Erythroblast (primary cell): ENCODE measurements at regions not wholly inside any gene's neighbourhood (a gene's known extent, or its start where the extent isn't known, plus 50 kb on each side); places are given as distances from the start of the nearest gene placed in this dataset.

Source experiments
- DNase-seq, 2 experiments: peaks; one replicate each; lab custom pipeline; 2025; lab: John Stamatoyannopoulos, UW
- GATA1 ChIP-seq: IDR thresholded peaks from 2 replicates; pipeline ENCODE4 v1.6.1; 2011; ENCODE audit warnings: low read depth, mild to moderate bottlenecking, control low read depth, low read length, moderate library complexity
- POLR2A ChIP-seq: IDR thresholded peaks from 2 replicates; pipeline ENCODE4 v1.6.1; 2011; ENCODE audit warnings: mild to moderate bottlenecking, low read length

DNA sequence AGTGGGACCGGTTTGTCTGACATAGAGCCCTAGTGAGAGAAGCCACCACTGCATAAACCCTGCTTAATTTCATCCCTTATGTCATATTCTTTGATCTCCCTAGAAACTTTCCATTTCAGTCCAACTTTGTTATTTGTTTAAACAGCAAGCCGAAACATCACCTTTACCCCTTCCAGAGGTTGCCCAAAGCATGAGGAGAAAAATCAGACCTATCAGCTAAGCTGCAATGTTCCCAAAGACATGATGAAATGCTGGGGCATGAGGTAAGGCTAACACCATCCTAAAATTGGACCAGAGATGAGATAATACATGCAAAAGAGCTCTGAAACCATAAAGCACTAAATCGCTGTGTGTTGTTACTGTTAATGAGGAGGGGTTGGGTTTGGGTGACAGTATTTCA, 447.9 kb upstream of the ACVR2A start:
- no peak for TF ChIP-seq POLR2A
- TF ChIP-seq GATA1, result no peak
- no peak for DNase-seq

DNA sequence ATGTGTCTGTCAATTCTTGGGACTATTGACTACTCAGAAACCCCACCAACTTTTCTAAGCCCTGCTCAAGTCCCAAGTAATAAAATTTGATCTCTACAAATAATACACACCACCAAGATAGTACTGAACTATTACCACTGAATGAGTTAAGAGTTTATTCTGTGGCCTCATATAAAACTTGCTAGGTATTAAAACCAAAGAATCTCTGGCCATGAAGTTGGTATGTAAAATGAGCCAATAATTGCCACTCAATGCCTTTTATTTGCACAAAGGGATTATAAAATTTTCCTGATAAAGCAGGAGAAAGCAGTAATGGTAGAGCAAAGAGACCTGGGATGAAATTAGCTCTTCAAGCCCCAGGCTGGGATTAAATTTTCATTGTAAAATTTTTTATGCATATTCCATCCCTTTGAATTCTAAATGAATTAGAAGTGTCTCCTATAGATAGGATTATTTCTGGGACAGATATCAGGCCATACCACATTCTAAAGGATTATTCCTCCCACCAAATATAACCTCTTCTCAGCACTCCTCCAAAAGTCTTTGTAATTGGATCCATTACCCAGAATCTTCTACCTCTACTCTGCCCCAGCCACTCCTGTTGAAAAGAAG, 450.5 kb upstream of the ACVR2A start:
- no peak for TF ChIP-seq GATA1
- TF ChIP-seq POLR2A, result no peak
- no peak for DNase-seq

DNA sequence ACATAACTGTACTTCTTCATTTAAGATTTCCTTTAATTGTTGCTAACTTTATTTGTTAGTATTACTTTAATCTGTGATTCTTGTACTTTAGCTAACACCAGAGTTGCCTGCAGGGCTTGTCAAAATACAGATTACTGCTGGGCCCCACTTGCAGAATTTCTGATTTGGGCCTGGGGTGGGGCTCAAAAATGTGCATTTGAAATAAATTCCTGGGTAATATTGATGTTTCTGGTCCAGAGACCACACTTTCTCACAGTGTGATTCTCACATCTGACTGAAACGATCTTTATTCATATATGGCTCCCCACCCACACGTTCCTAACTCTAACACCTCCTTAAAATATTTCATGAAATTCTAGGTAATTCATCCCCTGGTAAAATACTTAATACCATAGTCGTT, 452.6 kb upstream of the ACVR2A start:
- no peak for DNase-seq
- TF ChIP-seq POLR2A (no peak), GATA1 (no peak)

DNA sequence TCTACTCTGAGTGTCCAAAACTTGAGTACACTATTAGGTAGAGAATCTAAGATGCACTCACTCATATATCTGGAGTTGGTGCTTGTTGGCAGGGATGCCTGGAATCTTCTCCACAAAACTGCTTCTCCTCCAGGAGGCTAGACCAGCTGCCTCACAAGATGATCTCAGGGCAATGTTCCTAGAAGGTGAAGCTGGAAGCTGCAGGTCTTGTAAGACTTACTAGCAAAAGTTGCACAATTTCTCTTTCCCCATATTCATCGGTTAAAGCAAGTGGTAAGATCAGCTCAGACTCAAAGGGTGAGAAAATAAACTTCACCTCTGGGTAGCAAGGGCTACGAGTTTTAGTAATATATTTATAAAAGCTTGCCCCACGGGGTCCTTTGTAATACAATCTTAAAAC, 454.4 kb upstream of the ACVR2A start:
- DNase-seq, result no peak
- no peak for TF ChIP-seq GATA1
- no peak for TF ChIP-seq POLR2A

DNA sequence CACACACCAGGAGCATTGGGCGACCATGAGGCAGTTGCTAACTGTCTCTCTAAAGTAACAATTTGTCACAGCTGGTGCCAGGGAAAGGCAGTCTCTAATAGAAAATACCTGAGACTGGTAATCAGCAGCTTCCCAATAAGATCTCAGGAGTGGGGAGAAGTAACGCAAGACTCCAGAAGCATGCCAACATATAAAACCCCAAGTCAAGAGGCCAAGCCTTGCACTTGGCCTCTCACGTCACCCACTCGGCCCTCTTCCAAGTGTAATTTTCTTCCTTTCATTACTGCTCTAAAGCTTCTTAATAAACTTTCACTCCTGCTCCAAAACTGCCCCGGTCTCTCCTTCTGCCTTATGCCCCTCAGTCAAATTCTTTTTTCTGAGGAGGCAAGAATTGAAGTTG, 455.6 kb upstream of the ACVR2A start:
- TF ChIP-seq POLR2A (no peak), GATA1 (no peak)
- DNase-seq, result no peak

DNA sequence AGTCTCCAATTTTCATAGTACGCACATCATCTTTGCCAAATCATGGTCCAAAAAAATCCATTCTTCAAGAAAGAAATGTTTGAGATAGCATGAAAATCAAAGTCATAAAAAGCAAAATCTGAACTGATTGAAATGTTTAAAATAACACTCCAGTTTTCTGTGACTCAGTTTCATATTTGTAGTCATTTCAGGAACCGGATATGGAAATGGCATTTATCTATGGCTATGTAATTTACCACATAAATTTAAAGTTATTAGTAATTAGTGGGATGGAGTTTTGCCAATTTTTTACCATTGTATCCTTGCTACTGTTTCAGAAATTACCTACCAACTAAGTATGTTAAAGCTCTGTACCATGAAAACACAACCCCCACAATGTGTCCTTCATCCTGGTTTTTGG, 456.6 kb upstream of the ACVR2A start:
- no peak for DNase-seq
- TF ChIP-seq GATA1 (no peak), POLR2A (no peak)

DNA sequence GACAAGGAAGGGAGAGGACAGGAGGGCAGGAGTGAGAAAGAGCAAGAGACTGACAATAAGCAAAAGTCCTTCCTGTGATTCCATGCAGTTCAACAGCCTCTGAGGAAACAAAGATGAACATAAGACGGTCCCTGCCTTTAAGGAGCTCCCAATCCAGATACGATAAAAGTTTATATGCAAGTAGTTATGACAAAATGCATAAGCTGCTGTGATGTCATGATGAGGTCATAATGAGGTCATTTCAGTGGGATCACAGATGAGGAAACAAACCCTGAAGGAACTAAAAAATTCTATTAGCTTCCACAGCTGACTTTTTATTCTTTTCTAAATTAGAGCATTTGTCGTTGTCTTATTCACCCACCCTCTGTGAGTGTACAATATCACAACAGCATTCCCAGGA, 458.5 kb upstream of the ACVR2A start:
- peak in 1 of 2 experiments; percentile 3 for DNase-seq
- TF ChIP-seq POLR2A (no peak), GATA1 (no peak)

DNA sequence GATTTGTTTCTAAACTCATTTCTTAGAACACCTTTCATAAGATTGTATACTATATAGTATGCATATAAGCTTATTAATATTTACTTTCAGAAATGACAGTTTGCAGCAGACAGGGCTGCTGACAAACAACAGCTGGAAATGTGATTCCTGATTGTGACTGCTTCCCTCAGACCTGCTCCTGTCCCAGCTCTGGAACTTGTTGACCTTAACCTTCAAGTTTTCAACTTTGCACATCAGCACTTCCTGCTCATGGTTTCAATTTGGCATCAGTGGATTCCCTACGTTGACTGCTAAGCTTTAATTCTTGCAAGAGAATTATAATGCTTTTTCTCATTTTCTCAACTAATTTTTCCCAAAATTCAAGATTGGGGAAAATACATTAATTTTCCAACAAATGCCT, 459.2 kb upstream of the ACVR2A start:
- no peak for TF ChIP-seq POLR2A
- TF ChIP-seq GATA1, result no peak
- no peak for DNase-seq

DNA sequence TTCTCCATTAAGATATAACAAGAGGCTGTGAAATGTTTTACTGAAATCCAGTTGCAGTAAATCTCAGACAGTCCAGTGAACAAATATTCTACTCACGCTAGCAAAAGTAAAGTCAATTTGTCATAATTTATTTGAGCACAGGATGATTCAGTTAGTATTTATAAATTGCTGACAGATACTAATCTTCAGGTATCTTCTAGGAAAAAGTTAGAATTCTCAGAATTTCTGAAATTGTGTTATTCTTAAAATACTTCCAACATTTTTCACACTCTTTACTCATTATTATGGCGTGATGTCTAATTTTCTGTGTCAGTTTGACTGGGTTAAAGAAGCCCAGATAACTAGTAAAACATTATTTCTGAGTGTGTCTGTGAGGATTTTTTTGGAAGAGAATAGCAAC, 460.2 kb upstream of the ACVR2A start:
- DNase-seq, result no peak
- TF ChIP-seq POLR2A (no peak), GATA1 (no peak)

DNA sequence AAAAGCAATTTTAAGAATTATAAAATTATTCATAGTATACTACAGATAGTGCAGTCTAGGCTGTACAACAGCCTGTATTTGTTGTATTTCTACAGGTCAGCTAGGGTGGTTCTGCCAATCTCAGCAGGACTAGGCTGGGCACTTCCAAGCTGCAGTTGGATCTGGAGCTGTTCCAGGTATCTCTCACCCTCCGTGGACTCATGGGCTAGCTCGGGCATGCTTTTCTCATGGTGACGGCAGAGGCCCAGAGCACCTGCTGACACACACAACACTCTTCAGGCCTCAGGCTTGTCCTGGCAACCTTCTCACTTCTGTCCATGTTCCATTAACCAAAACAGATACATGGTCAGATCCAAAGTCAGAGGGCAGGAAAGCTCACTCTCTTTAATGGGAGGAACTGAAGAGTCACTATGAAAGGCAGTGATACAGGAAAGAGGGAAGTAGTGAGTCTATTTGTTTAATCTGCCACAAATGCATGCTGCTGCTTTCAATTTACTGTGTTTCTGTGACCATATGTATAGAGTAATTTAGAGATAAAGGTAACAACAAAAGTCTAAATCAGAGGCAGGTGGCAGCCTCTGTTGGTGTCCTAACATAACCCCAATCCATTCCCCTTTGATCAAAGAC, 462.4 kb upstream of the ACVR2A start:
- no peak for DNase-seq
- TF ChIP-seq GATA1 (no peak), POLR2A (no peak)

DNA sequence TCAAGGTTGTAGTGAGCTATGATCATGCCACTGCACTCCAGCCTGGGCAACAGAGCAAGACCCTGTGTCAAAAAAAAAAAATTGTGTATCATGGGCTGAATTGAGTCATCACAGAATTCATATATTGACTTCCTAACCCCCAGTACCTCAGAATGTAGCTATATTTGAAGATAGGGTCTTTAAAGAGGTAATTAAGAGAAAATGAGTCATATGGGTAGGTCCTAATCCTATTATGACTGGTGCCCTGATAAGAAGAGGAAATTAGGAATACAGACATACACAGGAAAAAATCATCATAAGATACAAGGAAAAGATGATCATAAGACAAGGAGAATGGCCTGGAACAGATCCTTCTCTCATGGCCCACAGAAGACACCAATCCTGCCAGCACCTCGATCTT, 466.4 kb upstream of the ACVR2A start:
- no peak for DNase-seq
- TF ChIP-seq POLR2A, result no peak
- TF ChIP-seq GATA1, result no peak

DNA sequence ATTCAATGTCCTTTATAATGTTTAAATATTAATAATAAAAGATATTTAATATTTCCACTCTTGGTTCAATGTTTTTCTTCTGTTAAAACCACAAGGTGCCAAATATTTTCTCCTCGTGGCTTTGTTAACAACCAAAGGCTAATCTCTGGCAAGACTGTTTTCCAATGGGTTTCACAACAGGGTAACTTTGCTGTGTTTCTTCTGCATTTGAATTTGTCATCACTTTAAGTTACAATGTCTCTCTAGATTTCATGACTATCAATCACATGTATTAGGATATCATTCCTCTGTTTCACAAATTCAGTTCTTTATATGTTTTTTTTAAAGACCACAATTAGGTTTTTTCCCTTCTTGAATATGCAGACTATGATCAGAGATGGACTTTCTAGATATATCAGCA, 469.8 kb upstream of the ACVR2A start:
- no peak for TF ChIP-seq GATA1
- TF ChIP-seq POLR2A, result no peak
- no peak for DNase-seq

DNA sequence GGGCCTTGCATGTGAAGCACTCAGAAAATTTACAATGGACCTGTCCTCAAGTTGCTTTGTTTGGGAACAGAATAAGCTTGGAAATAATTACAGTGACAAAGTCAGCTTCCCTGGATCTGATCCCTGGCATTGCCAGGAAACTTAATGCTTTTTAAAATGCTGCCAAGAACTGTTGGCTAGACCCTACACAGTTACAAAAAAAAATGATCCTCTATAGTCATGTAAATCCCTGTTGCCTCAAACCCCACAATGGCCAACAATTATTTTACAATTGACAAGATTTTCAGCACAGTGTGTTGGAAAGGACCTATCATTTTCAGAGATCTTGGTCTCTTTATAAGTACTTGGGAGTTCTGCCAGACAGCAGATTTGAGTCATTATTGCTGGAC, 470.4 kb upstream of the ACVR2A start:
- TF ChIP-seq GATA1 (no peak), POLR2A (no peak)
- no peak for DNase-seq

DNA sequence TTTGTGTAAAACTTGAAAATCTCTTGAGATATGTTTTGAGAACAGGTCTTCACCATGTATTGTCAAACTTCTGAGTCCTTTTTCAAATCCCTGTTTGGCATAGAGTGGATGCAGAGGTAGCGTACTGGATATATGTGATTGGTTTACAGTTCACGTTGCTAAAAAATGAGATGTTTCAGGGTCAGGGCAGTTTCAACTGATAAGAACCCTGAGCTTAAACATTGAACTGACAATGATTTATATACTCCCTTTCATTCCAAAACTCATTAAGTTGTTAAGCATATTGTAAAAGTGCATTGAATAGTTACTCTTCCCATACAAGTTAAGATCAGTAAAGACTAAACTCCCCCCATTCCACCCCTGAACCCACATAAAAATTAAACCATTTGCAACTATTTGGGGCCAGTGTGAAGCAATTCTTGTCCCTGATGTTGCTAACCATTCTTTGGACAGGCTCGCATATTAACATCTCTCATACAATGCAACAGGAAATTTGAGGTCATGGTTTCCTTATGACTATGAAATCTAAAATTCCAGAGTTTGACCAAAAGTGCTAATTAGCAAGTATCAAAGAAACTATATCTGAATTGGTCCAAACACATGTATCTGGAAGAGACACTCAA, 470.9 kb upstream of the ACVR2A start:
- DNase-seq, result no peak
- no peak for TF ChIP-seq GATA1
- no peak for TF ChIP-seq POLR2A
